Cardiac septum (tissue), 1 donor: ENCODE measurements at regions not wholly inside any gene's neighbourhood (a gene's known extent, or its start where the extent isn't known, plus 50 kb on each side); places are given as distances from the start of the nearest gene placed in this dataset.
"Not testable (repeated sequence)": the region's sequence is repeated elsewhere in the genome, so short reads cannot be mapped to it uniquely, and the experiment has no call there.

ENCODE experiments used
- DNase-seq: peaks from one replicate; pipeline ENCODE4 v3.0.0-alpha.2; 2020; ENCODE audit warnings: low spot score
- intact Hi-C: fragments of 100-400 bp; cut with DNase I; formaldehyde crosslinking; loops from one replicate; pipeline ENCODE4 v1.14.0; 2022
- donor health status: DM: no; HTN: no; CAD: no.

DNA sequence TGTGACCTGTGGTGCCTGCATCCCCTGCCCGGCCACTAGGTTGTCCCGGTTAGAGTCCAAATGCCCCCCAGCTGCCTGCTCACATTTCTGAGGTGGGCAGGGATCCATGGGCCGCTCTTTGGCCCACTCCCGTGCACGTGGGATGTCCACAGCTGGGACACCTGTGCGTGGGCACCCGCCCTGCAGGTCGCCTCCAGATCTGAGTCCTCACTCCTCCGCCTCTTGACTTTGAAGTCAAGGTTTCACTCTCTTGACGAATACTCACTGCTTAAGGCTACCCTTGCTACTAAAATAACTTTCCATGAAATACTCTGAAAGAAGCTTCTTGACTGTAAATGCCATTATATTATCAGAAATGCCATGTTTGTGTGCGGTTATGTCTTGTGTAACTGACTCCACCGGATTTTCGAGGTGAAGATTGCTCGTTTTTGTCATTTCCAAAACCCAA lies 358.2 kb downstream of the BCL2L11 start:
- DNase-seq, intact Hi-C loops: not testable (repeated sequence)

DNA sequence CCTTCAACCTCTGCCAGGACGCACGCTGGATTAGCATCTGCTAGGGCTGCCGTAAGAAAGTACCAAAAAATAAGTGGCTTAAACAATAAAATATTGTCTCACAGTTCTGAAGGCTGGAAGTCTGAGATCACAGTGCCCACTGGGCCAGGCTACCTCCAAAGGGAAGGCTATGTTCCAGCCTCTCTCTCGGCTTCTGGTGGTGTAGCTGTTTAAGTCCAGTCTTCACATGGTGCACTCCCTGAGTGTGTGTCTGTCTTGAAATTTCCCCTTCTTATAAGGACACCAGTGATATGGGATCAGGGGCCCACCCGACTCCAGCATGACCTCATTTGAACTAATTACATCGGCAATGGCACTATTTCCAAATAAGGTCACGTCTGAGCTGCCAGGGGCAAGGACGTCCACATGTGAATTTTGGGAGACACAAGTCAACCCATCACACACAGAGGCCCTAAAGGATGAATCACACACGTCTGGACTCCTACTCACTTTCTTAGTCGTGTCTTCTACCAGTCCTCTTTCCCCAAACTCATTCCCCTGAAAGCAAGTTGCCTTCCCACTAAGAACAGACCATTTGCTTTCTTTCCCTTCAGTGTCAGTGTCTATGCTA lies 359.4 kb downstream of the BCL2L11 start:
- intact Hi-C loops, DNase-seq: not testable (repeated sequence)

GRCh38 chr2:111480633-111481032 lies 359.9 kb downstream of the BCL2L11 start:
- intact Hi-C loops, DNase-seq: not testable (repeated sequence)

- DNase-seq, intact Hi-C loops: not testable (repeated sequence)
These were observed 360.5 kb downstream of the BCL2L11 start for GRCh38 chr2:111481219-111481618.

DNA sequence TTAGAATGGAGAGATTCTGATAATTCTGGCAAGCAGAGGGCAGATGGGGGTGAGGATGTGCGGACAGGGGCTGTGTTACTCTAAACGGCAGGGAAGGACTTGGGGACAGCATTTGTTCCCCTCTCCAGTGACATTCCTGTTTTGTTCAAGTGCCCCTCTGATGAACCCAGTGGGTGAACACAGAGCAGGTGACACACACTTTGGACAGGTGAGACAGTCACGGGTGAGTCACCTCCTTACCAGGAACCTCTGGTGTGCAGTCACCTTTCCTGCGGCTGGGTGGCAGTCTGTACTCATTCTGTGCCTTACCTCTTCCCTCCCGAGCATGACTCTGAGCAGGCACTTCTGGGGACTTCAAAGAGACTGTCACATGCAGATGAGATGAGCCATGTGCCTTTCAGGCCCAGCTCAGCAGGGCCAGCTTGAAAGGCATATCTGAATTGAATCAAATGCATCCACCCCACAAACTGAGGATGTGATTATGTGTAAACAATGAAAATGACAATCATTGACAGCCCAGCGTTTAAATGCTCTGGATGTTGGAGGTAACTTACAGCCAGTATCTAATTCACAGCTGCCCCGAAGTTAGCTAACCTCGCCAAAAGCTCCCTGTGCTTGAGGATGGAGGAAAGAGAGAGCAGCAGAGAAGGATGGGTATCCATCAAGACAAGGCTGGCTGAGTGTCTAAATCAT lies 362.4 kb downstream of the BCL2L11 start:
- DNase-seq, intact Hi-C loops: not testable (repeated sequence)

- intact Hi-C loops, DNase-seq: not testable (repeated sequence)
These were observed 363.4 kb downstream of the BCL2L11 start for GRCh38 chr2:111484097-111484496.

DNA sequence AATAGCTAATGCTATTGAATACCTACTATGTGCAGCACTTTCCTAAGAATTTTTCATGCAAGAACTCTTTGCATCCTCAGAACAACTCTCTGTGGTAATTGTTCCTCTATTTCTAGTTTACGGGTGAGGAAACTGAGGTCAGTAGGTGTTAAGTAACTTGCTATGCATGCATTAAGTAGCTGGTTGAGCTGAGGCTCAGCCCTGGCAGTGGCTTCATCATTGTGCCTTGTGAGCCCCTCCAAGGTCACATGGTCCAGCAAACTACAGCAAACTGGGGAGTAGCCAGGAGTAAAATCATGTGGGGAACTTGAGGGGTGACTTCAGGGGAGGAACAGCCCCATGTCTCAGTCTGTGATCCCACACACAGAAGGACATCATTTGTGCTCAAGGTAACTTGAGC lies 365.2 kb downstream of the BCL2L11 start:
- intact Hi-C loops, DNase-seq: not testable (repeated sequence)

GRCh38 chr2:111488451-111488850 lies 367.7 kb downstream of the BCL2L11 start:
- intact Hi-C loops, DNase-seq: not testable (repeated sequence)

- intact Hi-C loops, DNase-seq: not testable (repeated sequence)
These were observed 368.7 kb downstream of the BCL2L11 start for GRCh38 chr2:111489460-111489859.

DNA sequence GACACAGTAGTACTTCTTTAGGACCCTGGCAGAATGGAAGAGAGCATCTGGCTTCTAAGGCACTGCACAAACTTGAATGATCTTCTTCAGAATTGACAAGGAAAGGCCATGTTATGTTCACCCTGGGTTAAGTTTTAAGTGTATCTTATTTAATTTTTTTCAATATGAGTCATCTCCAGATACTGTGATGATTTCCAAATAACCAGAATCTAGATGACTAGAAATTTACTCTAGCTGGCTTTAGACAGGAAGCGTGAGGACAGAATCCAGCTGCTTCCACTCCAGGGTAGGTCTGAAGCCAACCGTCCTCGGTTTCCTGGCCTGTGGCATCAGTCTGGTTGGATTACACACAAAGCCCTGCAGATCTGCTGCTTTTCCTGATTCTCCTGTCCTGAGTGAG lies 370.5 kb downstream of the BCL2L11 start:
- DNase-seq, intact Hi-C loops: not testable (repeated sequence)

DNA sequence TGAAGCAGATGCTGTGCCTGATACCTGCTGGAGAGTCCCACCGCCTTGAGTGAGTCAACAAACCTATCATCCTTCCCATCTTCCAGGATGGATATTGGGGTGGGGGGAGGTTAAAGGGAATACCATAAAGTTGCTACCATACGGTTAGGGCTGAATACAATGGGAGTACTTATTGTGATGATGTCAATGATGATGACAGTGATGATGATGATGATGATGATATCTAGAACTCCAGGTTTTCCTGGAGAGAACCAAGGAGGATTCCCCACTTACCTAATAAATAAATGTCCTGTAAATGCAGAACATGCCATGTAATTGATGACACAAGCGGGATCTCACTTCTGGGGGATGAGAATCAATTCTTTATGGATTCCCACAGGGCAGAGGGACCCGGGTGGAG lies 370.9 kb downstream of the BCL2L11 start:
- intact Hi-C loops, DNase-seq: not testable (repeated sequence)

- DNase-seq = not testable (repeated sequence)
These were observed 372.4 kb downstream of the BCL2L11 start for GRCh38 chr2:111492995-111493719.

DNA sequence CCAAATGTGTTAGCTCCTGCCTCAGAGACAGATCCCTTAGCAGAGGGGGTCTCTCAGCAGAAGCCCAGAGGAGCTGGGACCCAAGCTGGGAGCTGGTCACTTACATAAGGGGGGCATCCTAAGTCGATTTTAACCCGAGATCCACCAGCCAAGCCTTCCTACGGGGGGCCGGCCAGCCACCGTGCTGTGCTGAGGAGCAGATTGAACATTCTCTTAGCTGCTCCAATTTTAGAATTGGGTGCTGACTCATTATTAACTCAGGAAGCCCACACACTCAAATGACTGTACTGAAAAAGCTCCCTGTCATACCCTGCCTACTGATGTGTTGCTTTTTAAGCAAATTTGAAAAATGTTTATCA lies 373.0 kb downstream of the BCL2L11 start:
- intact Hi-C loops, DNase-seq: not testable (repeated sequence)

More at GRCh38 chr2:111492995-111493719, 372.4 kb downstream of the BCL2L11 start:
- intact Hi-C loops = not testable (repeated sequence)

GRCh38 chr2:111494288-111494980 lies 373.7 kb downstream of the BCL2L11 start:
- peak; percentile 83 for DNase-seq
- intact Hi-C loops = not testable (repeated sequence)

GRCh38 chr2:111494981-111495315 lies 374.2 kb downstream of the BCL2L11 start:
- intact Hi-C loops, DNase-seq: not testable (repeated sequence)

- intact Hi-C loops, DNase-seq: not testable (repeated sequence)
These were observed 374.9 kb downstream of the BCL2L11 start for GRCh38 chr2:111495636-111496035.

DNA sequence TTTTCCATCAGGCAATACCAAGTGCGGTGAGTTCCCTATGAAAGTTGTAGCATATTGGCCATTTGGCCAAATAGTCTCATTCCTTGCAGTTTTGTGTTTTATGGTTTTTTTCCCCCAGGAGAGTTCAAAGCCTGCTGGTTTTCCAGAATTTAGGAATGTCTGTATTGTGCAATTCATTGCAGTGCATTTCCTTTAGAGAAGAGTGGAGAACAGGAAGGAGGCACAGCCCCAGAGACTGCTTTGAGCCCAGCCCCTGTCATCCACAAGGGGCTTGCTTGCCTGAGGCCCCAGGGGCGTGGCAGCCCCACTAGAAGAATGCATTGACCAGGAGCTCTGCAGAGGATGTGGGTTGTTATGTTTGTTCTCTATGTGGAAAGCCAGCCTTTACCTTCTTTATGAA lies 375.5 kb downstream of the BCL2L11 start:
- intact Hi-C loops, DNase-seq: not testable (repeated sequence)

DNA sequence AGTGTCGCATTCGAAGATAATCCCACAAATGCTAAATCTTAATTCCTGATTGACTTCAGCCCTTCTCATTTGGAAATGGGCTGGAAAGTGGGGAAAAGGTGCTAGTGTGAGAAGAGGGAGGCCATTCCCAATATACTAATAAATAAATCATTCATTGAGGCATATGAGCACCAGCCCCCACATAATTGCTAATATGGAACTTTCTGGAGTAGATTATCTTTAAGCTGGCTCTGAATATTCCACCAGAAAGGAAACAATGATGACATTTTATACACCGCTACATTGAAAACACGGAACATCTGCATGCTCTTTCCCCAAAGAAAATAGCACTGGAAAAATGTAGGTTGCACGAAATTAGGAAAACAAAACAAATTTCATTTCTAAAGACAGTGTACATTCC lies 376.1 kb downstream of the BCL2L11 start:
- intact Hi-C loops, DNase-seq: not testable (repeated sequence)

DNA sequence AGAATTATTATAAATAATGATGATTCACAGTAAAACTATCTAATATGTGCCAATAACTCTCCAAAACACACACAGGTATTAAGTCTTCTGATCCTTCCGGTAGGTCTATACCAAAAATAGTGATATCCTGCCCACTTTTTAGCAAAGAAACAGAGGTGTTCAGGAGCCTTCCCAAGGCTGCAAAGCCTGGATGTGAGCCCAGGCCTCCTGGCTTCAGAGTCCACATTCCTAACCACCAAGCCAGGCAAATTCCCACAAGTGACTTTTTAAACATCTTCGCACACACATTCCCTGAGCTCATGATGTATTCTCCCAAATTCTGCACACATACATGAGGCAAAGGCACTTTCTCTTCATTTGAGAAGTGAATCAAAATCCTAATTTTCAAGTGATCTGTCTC lies 376.6 kb downstream of the BCL2L11 start:
- intact Hi-C loops, DNase-seq: not testable (repeated sequence)

DNA sequence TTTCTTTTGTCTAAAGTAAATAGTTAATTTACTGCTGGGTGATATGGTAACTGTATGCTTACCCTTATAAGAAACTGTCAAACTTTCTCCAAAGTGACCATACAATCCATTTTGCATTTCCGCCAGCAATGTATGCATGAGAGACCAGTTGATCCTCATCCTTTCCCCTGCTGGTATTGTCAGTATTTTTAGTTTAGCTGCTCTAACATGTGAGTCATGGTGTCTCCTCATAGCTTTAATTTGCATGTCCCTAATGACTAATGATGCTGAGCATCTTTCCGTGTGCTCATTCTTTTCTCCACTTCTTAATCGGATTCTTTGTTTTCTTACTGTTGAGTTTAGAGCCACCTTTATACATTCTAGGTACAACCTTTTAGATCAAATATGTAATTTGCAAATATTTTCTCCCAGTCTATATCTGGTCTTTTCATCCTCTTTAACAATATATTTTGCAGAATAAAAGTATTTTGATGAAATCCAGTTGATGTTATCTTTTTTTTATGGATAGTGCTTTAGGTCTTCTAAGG lies 379.9 kb downstream of the BCL2L11 start:
- DNase-seq, intact Hi-C loops: not testable (repeated sequence)
